Fibroblast of lung (primary cell): ENCODE measurements at regions not wholly inside any gene's neighbourhood (a gene's known extent, or its start where the extent isn't known, plus 50 kb on each side); places are given as distances from the start of the nearest gene placed in this dataset.

ENCODE experiments used
- DNase-seq, 2 donors: peaks; one replicate each; pipeline versions ENCODE4 v3.0.0 to v3.0.0-alpha.2; 2010; ENCODE audit warnings: low read depth in 2 of 2
- H2AFZ ChIP-seq: 2 replicates; pipeline ENCODE4 v1.5.1; 2012; ENCODE audit warnings: low read length, control low read depth, inconsistent platforms
- H3K27ac ChIP-seq: 2 replicates; pipeline ENCODE4 v1.5.1; 2011; ENCODE audit warnings: low read length, control low read depth; ENCODE audit not compliant: insufficient read depth
- H3K27me3 ChIP-seq: 2 replicates; pipeline ENCODE4 v1.5.1; 2011; ENCODE audit warnings: mild to moderate bottlenecking, low read length; ENCODE audit not compliant: control insufficient read depth, insufficient read depth
- H3K36me3 ChIP-seq: 2 replicates; pipeline ENCODE4 v1.5.1; 2011; ENCODE audit warnings: low read length; ENCODE audit not compliant: control insufficient read depth, insufficient read depth
- H3K4me1 ChIP-seq: 2 replicates; pipeline ENCODE4 v1.5.1; 2011; ENCODE audit warnings: low read length; ENCODE audit not compliant: control insufficient read depth, insufficient read depth; ENCODE audit errors: extremely low read depth
- H3K4me2 ChIP-seq: 2 replicates; pipeline ENCODE4 v1.5.1; 2011; ENCODE audit warnings: low read length, control low read depth; ENCODE audit not compliant: insufficient read depth; ENCODE audit errors: extremely low read depth
- H3K4me3 ChIP-seq, 4 experiments: fragments of 200-600 bp in 1 of 4; sonication (generic) in 1 of 4; replicated peaks in 1 of 4; 2 replicates each; pipeline ENCODE4 v1.5.1; 2011 to 2016; ENCODE audit warnings: low read length in 4 of 4, low read depth in 3 of 4, mild to moderate bottlenecking in 3 of 4, control low read depth in 2 of 4, inconsistent platforms in 1 of 4, mixed read lengths in 1 of 4; ENCODE audit not compliant: insufficient read depth in 1 of 4; ENCODE audit errors: control extremely low read depth in 1 of 4
- H3K79me2 ChIP-seq: 2 replicates; pipeline ENCODE4 v1.5.1; 2012; ENCODE audit warnings: mild to moderate bottlenecking, low read length, inconsistent platforms; ENCODE audit not compliant: control insufficient read depth, insufficient read depth
- H3K9ac ChIP-seq: 2 replicates; pipeline ENCODE4 v1.5.1; 2011; ENCODE audit warnings: mild to moderate bottlenecking, low read length, control low read depth; ENCODE audit not compliant: insufficient read depth
- H3K9me3 ChIP-seq: 2 replicates; pipeline ENCODE4 v1.5.1; 2012; ENCODE audit warnings: low read depth, low read length; ENCODE audit not compliant: control insufficient read depth, insufficient read depth
- H4K20me1 ChIP-seq: 2 replicates; pipeline ENCODE4 v1.5.1; 2011; ENCODE audit warnings: low read length; ENCODE audit not compliant: control insufficient read depth, insufficient read depth; ENCODE audit errors: extremely low read depth
- EZH2 ChIP-seq: IDR thresholded peaks from 2 replicates; pipeline ENCODE4 v1.5.1; 2012; ENCODE audit warnings: low read length, control low read depth, mild to moderate bottlenecking; ENCODE audit errors: missing control alignments
- TF ChIP-seq, protein P1 (sequence below), 2 donors: IDR thresholded peaks in 1 of 2; conservative IDR thresholded peaks in 1 of 2; 1 replicate in 1 of 2; 2 replicates in 1 of 2; pipeline ENCODE4 v1.5.1; 2011 to 2012; ENCODE audit warnings: low read length in 2 of 2, control low read depth in 1 of 2, inconsistent platforms in 1 of 2, low read depth in 1 of 2, mild to moderate bottlenecking in 1 of 2

GRCh38 chr2:175737722-175738361 is 264.2 kb downstream of the LNPK start:
- Histone ChIP-seq H3K4me1 (no peaks in the 10 kb centered on the region), H3K4me2 (no peak overlapping the region), H4K20me1 (no peaks in the 10 kb centered on the region), H3K27me3 (no peaks in the 10 kb centered on the region), H3K79me2 (no peaks in the 10 kb centered on the region), H3K9ac (no peak overlapping the region), H3K9me3 (no peaks in the 10 kb centered on the region), H3K27ac (no peak overlapping the region), H3K36me3 (no peaks in the 10 kb centered on the region), H2AFZ (no peak overlapping the region), H3K4me3 (no peak overlapping the region)
- DNase-seq = no peak
- no peak for TF ChIP-seq EZH2
- TF ChIP-seq, protein P1, sequence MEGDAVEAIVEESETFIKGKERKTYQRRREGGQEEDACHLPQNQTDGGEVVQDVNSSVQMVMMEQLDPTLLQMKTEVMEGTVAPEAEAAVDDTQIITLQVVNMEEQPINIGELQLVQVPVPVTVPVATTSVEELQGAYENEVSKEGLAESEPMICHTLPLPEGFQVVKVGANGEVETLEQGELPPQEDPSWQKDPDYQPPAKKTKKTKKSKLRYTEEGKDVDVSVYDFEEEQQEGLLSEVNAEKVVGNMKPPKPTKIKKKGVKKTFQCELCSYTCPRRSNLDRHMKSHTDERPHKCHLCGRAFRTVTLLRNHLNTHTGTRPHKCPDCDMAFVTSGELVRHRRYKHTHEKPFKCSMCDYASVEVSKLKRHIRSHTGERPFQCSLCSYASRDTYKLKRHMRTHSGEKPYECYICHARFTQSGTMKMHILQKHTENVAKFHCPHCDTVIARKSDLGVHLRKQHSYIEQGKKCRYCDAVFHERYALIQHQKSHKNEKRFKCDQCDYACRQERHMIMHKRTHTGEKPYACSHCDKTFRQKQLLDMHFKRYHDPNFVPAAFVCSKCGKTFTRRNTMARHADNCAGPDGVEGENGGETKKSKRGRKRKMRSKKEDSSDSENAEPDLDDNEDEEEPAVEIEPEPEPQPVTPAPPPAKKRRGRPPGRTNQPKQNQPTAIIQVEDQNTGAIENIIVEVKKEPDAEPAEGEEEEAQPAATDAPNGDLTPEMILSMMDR (conservative IDR thresholded peaks at IDR 0.05 in 1 of 2, IDR thresholded peaks at IDR 0.05 in 1 of 2; ENCODE audit: low read depth in 1 of 2, low read length in 2 of 2) = no peak

GRCh38 chr2:175734686-175735085 is 267.4 kb downstream of the LNPK start:
- TF ChIP-seq EZH2 = no peak
- TF ChIP-seq, protein P1 (conservative IDR thresholded peaks at IDR 0.05 in 1 of 2, IDR thresholded peaks at IDR 0.05 in 1 of 2; ENCODE audit: low read depth in 1 of 2, low read length in 2 of 2) = no peak
- no peaks in the 10 kb centered on the region for H3K4me1 ChIP-seq
- H3K79me2 ChIP-seq = no peaks in the 10 kb centered on the region
- no peak for DNase-seq
- no peak overlapping the region for H3K4me3 ChIP-seq
- no peaks in the 10 kb centered on the region for H3K36me3 ChIP-seq
- no peak overlapping the region for H3K9ac ChIP-seq
- no peak overlapping the region for H2AFZ ChIP-seq
- no peaks in the 10 kb centered on the region for H3K27me3 ChIP-seq
- no peak overlapping the region for H3K27ac ChIP-seq
- no peaks in the 10 kb centered on the region for H4K20me1 ChIP-seq
- H3K9me3 ChIP-seq = no peaks in the 10 kb centered on the region
- no peak overlapping the region for H3K4me2 ChIP-seq

DNA sequence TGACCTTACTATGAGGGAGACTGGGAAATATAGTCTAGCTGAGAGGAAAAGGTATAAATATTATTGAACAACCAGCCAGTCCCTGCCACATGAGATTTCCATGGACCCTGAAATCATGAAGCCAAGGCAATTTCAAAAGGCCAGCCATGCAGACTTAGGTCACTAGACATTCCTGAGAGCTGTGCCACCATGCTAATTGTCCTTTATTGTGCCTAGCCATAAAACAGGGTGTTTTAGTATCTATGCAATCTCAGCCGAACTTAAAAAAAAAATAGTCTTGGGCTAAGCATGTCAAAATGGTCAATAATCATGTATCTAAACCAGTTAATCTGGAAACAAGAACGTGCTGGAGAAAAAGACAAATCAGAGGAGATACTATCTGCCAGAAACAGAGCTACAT is 269.5 kb downstream of the LNPK start:
- no peaks in the 10 kb centered on the region for H4K20me1 ChIP-seq
- H3K27ac ChIP-seq = no peak overlapping the region
- no peaks in the 10 kb centered on the region for H3K9me3 ChIP-seq
- H3K36me3 ChIP-seq = no peaks in the 10 kb centered on the region
- no peak for DNase-seq
- no peak overlapping the region for H3K9ac ChIP-seq
- no peaks in the 10 kb centered on the region for H3K79me2 ChIP-seq
- no peak overlapping the region for H3K4me2 ChIP-seq
- no peaks in the 10 kb centered on the region for H3K4me1 ChIP-seq
- H3K4me3 ChIP-seq = no peak overlapping the region
- TF ChIP-seq, protein P1 (conservative IDR thresholded peaks at IDR 0.05 in 1 of 2, IDR thresholded peaks at IDR 0.05 in 1 of 2; ENCODE audit: low read depth in 1 of 2, low read length in 2 of 2) = no peak
- no peak for TF ChIP-seq EZH2
- no peak overlapping the region for H2AFZ ChIP-seq
- H3K27me3 ChIP-seq = no peaks in the 10 kb centered on the region
